Aorta (tissue), 5 donors: ENCODE measurements at regions not wholly inside any gene's neighbourhood (a gene's known extent, or its start where the extent isn't known, plus 50 kb on each side); places are given as distances from the start of the nearest gene placed in this dataset.

Source experiments
- ATAC-seq: fragments of 200-7000 bp; cut with Tn5 transposase; one replicate; pipeline ENCODE4 v1.9.1; 2022; ENCODE audit warnings: moderate library complexity; ENCODE audit not compliant: low FRiP score
- DNase-seq, 2 donors: peaks; one replicate each; pipeline ENCODE4 v3.0.0-alpha.2; 2020
- H3K27ac ChIP-seq, 2 donors: one replicate each; pipeline ENCODE4 v1.5.1; 2013; ENCODE audit warnings: low read length in 2 of 2, mild to moderate bottlenecking in 2 of 2, moderate library complexity in 2 of 2, control low read depth in 1 of 2, inconsistent platforms in 1 of 2, low read depth in 1 of 2
- H3K27me3 ChIP-seq, 2 donors: one replicate each; pipeline ENCODE4 v1.6.1; 2013; ENCODE audit warnings: control low read depth in 1 of 2, low read length in 1 of 2, mild to moderate bottlenecking in 1 of 2, moderate library complexity in 1 of 2; ENCODE audit not compliant: insufficient read depth in 2 of 2, control insufficient read depth in 1 of 2
- H3K36me3 ChIP-seq, 2 donors: one replicate each; pipeline ENCODE4 v1.6.1; 2013; ENCODE audit warnings: control low read depth in 1 of 2, low read length in 1 of 2, mild to moderate bottlenecking in 1 of 2; ENCODE audit not compliant: insufficient read depth in 2 of 2, control insufficient read depth in 1 of 2
- H3K4me1 ChIP-seq, 2 donors: one replicate each; pipeline ENCODE4 v1.6.1; 2013; ENCODE audit warnings: low read length in 2 of 2, control low read depth in 1 of 2, mild to moderate bottlenecking in 1 of 2, moderate library complexity in 1 of 2; ENCODE audit not compliant: insufficient read depth in 2 of 2, control insufficient read depth in 1 of 2
- H3K4me3 ChIP-seq, 2 donors: one replicate each; pipeline ENCODE4 v1.5.1; 2013; ENCODE audit warnings: low read length in 2 of 2, control low read depth in 1 of 2, mild to moderate bottlenecking in 1 of 2
- H3K9me3 ChIP-seq: one replicate; pipeline ENCODE4 v1.6.1; 2013; ENCODE audit warnings: mild to moderate bottlenecking, low read length; ENCODE audit not compliant: control insufficient read depth
- WGBS, 2 donors: extraction: QIAGEN DNeasy Blood & Tissue Kit; methylation state at CpG; one replicate each; pipeline ENCODE4 v1.1.7; 2013; 5-methylcytosine and 5-hydroxymethylcytosine counted together
- intact Hi-C, 2 donors: fragments of 100-400 bp; cut with DNase I; formaldehyde crosslinking; loops; one replicate each; pipeline versions ENCODE4 v1.14.2 to v1.15.0; 2022
- donor health status: healthy with polysubstance abuse.
- donor health status: Bipolar disorder and iron deficiency.
- donor health status: DM: no; HTN: no; CAD: no.
- donor health status: DM: no; HTN: no; CAD: no.
- donor health status: DM: yes; HTN: yes; CAD: no.

- DNase-seq (no peak), ATAC-seq (no peak)
- no peaks in the 10 kb centered on the region for H3K36me3 ChIP-seq
- WGBS, 2 donors = 69 to 78% methylated on average over 6 of the region's 6 CpGs
- H3K9me3 ChIP-seq = no peaks in the 10 kb centered on the region
- H3K4me3 ChIP-seq = no peak overlapping the region
- intact Hi-C loops = no loop called here
- no peaks in the 10 kb centered on the region for H3K4me1 ChIP-seq
- no peak overlapping the region for H3K27ac ChIP-seq
- no peaks in the 10 kb centered on the region for H3K27me3 ChIP-seq
These were observed 191.9 kb upstream of the CHAC2 start for GRCh38 chr2:53575721-53576124.

DNA sequence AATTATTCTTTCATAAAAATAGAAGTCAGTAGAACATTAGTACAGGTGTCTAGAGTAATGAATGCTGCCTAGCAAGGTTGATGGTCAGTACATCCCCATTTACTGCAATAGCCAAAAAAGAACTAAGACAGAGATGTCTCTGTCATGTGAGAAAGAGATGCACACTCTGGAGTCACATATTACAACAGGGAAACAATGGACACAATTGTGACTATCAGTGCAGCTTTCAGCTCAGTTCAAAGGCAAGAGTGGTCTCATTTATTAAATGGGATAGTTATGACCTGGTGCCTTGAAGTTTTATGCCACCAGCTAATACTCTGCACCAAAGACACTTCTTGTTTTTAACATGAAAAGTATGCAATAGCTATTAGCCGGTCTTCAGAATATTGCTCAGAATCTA lies 194.9 kb upstream of the CHAC2 start:
- WGBS, 2 donors = 99 to 100% methylated on average over 1 of the region's 1 CpG

GRCh38 chr2:53569957-53570727 lies 197.5 kb upstream of the CHAC2 start:
- Histone ChIP-seq H3K4me1 (no peaks in the 10 kb centered on the region), H3K9me3 (no peaks in the 10 kb centered on the region), H3K36me3 (no peaks in the 10 kb centered on the region), H3K4me3 (no peak overlapping the region), H3K27me3 (no peaks in the 10 kb centered on the region), H3K27ac (no peak overlapping the region)
- intact Hi-C loops = no loop called here
- ATAC-seq (no peak), DNase-seq (no peak)
- WGBS, 2 donors = 96 to 97% methylated on average over 14 of the region's 14 CpGs

More for the DNA sequence above, 194.9 kb upstream of the CHAC2 start:
- Histone ChIP-seq H3K27me3 (no peaks in the 10 kb centered on the region), H3K4me1 (no peaks in the 10 kb centered on the region), H3K27ac (no peak overlapping the region), H3K9me3 (no peaks in the 10 kb centered on the region), H3K36me3 (no peaks in the 10 kb centered on the region), H3K4me3 (no peak overlapping the region)
- intact Hi-C loops = no loop called here
- ATAC-seq = no peak
- DNase-seq = no peak

- Histone ChIP-seq H3K36me3 (no peaks in the 10 kb centered on the region), H3K4me3 (no peak overlapping the region), H3K27me3 (no peaks in the 10 kb centered on the region), H3K4me1 (no peaks in the 10 kb centered on the region), H3K27ac (no peak overlapping the region), H3K9me3 (no peaks in the 10 kb centered on the region)
- ATAC-seq (no peak), DNase-seq (no peak)
- intact Hi-C loops = no loop called here
- WGBS, 2 donors = 58 to 67% methylated on average over 4 of the region's 4 CpGs
These were observed 199.1 kb upstream of the CHAC2 start for GRCh38 chr2:53568469-53568868.

GRCh38 chr2:53567073-53567472 lies 200.5 kb upstream of the CHAC2 start:
- Histone ChIP-seq H3K4me3 (no peak overlapping the region), H3K4me1 (no peaks in the 10 kb centered on the region), H3K36me3 (no peaks in the 10 kb centered on the region), H3K9me3 (no peaks in the 10 kb centered on the region), H3K27ac (no peak overlapping the region), H3K27me3 (no peaks in the 10 kb centered on the region)
- intact Hi-C loops = no loop called here
- ATAC-seq (no peak), DNase-seq (no peak)

DNA sequence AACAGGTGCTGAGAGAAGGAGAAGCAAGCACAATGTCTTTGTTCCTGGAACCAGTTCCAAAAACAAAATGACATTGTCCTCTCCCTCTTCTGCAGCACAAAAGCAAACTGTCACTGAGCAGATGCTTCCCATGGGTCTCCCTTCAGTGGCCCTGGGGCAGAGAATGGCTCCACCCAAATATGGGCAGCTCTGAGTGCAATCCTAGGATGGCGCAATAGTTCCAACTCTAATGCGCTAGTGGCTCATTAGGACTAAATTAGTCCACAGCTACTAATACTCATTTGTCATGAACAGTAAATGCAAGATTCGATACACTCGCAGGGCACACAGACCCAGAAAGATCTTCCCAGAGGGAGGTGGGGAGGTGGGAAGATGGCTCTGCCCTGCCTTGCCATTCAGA lies 205.2 kb upstream of the CHAC2 start:
- no peak overlapping the region for H3K4me3 ChIP-seq
- H3K9me3 ChIP-seq = peaks cover under 1% of the 10 kb centered on the region
- H3K27ac ChIP-seq = no peak overlapping the region
- intact Hi-C loops = no loop called here
- H3K27me3 ChIP-seq = no peaks in the 10 kb centered on the region
- no peaks in the 10 kb centered on the region for H3K4me1 ChIP-seq
- WGBS, 2 donors = 97% methylated on average over 4 of the region's 4 CpGs
- ATAC-seq = no peak
- H3K36me3 ChIP-seq = no peaks in the 10 kb centered on the region
- no peak for DNase-seq

DNA sequence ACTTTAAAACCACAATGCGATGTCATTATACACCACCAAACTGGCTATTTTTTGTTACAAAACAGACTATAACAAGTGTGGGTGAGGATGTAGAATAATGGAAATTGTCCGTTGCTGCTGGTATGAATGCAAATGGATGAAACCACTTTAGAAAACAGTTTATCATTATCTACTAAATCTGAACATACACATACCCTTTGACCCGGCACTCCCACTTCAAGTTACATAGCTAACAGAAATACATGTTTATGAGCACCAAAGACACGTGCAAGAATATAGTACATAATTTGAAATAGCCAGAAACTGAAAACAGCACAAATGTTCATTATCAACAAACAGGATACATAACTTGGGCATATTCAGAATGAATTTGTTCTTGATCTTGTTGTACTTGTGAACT lies 206.4 kb upstream of the CHAC2 start:
- H3K27me3 ChIP-seq = no peaks in the 10 kb centered on the region
- H3K36me3 ChIP-seq = no peaks in the 10 kb centered on the region
- H3K9me3 ChIP-seq = peaks cover 2% of the 10 kb centered on the region
- no peak overlapping the region for H3K4me3 ChIP-seq
- DNase-seq (no peak), ATAC-seq (no peak)
- H3K4me1 ChIP-seq = no peaks in the 10 kb centered on the region
- no peak overlapping the region for H3K27ac ChIP-seq
- intact Hi-C loops = no loop called here
- 90 to 94% methylated on average over 4 of the region's 4 CpGs for WGBS, 2 donors

- no peaks in the 10 kb centered on the region for H3K27me3 ChIP-seq
- peaks cover 2% of the 10 kb centered on the region for H3K9me3 ChIP-seq
- DNase-seq = no peak
- H3K27ac ChIP-seq = no peak overlapping the region
- no peak overlapping the region for H3K4me3 ChIP-seq
- 76 to 77% methylated on average over 2 of the region's 2 CpGs for WGBS, 2 donors
- no peak for ATAC-seq
- no peaks in the 10 kb centered on the region for H3K4me1 ChIP-seq
- no peaks in the 10 kb centered on the region for H3K36me3 ChIP-seq
- intact Hi-C loops = no loop called here
These were observed 208.2 kb upstream of the CHAC2 start for GRCh38 chr2:53559302-53559966.

GRCh38 chr2:53558867-53559266 lies 208.7 kb upstream of the CHAC2 start:
- no peaks in the 10 kb centered on the region for H3K4me1 ChIP-seq
- WGBS, 2 donors = 74 to 79% methylated on average over 2 of the region's 2 CpGs

More at GRCh38 chr2:53558867-53559266, 208.7 kb upstream of the CHAC2 start:
- intact Hi-C loops = no loop called here
- peaks cover 2% of the 10 kb centered on the region for H3K9me3 ChIP-seq
- DNase-seq (no peak), ATAC-seq (no peak)
- H3K27me3 ChIP-seq = no peaks in the 10 kb centered on the region
- H3K4me3 ChIP-seq = no peak overlapping the region
- H3K27ac ChIP-seq = no peak overlapping the region
- no peaks in the 10 kb centered on the region for H3K36me3 ChIP-seq
